SU-DHL-6 (cell line): ENCODE measurements at regions not wholly inside any gene's neighbourhood (a gene's known extent, or its start where the extent isn't known, plus 50 kb on each side); places are given as distances from the start of the nearest gene placed in this dataset.

ENCODE experiments used
- H2AFZ ChIP-seq: fragments of 200-600 bp; sonication (generic); 2 replicates; pipeline ENCODE4 v1.6.1; 2014; ENCODE audit warnings: low read depth, mild to moderate bottlenecking, moderate library complexity, mixed read lengths, antibody characterized with exemption, low read length; ENCODE audit not compliant: severe bottlenecking
- H3F3A ChIP-seq: fragments of 200-600 bp; shearing (Covaris generic); 2 replicates; pipeline ENCODE4 v1.6.0; 2016; ENCODE audit warnings: antibody characterized with exemption, mild to moderate bottlenecking; ENCODE audit not compliant: insufficient read depth
- H3K27ac ChIP-seq: fragments of 200-600 bp; sonication (generic); 2 replicates; pipeline ENCODE4 v1.5.1; 2016; ENCODE audit warnings: low read depth, mild to moderate bottlenecking, low read length, moderate library complexity, mixed read lengths
- H3K27me3 ChIP-seq: fragments of 200-600 bp; sonication (generic), shearing (Covaris generic); 2 replicates; pipeline ENCODE4 v1.6.0; 2014; ENCODE audit warnings: mild to moderate bottlenecking, low read length
- H3K36me3 ChIP-seq: fragments of 200-600 bp; sonication (generic); 2 replicates; pipeline ENCODE4 v1.6.1; 2014; ENCODE audit warnings: mild to moderate bottlenecking, low read length, mixed read lengths
- H3K4me2 ChIP-seq: fragments of 300-600, 200-600 bp; shearing (Covaris generic), sonication (generic); 2 replicates; pipeline ENCODE4 v1.6.0; 2014; ENCODE audit warnings: low read length, low read depth, mild to moderate bottlenecking; ENCODE audit not compliant: poor library complexity, severe bottlenecking
- H3K4me3 ChIP-seq: fragments of 200-600 bp; sonication (generic); 2 replicates; pipeline ENCODE4 v1.5.1; 2014; ENCODE audit warnings: antibody characterized with exemption, low read length, mild to moderate bottlenecking, mixed read lengths; ENCODE audit not compliant: insufficient read depth, poor library complexity, severe bottlenecking
- H3K79me2 ChIP-seq: fragments of 200-600 bp; sonication (generic); 2 replicates; pipeline ENCODE4 v1.6.1; 2014; ENCODE audit warnings: mild to moderate bottlenecking, low read length, moderate library complexity; ENCODE audit not compliant: insufficient read depth
- H3K9ac ChIP-seq: fragments of 200-600 bp; sonication (generic); 2 replicates; pipeline ENCODE4 v1.7.0; 2014; ENCODE audit warnings: mild to moderate bottlenecking, low read length
- H3K9me2 ChIP-seq: fragments of 200-600 bp; sonication (generic); replicated peaks from 2 replicates; pipeline ENCODE4 v1.6.1; 2014; ENCODE audit warnings: low read length; ENCODE audit not compliant: insufficient read depth
- H3K9me3 ChIP-seq: fragments of 200-600 bp; sonication (generic); 2 replicates; pipeline ENCODE4 v1.6.1; 2014; ENCODE audit warnings: low read length, mixed read lengths; ENCODE audit not compliant: insufficient read depth
- H4K20me1 ChIP-seq: fragments of 200-600 bp; sonication (generic); 2 replicates; pipeline ENCODE4 v1.6.1; 2014; ENCODE audit warnings: low read depth, mild to moderate bottlenecking, antibody characterized with exemption, low read length, moderate library complexity, mixed read lengths
- CTCF ChIP-seq: fragments of 200-600 bp; sonication (generic); IDR thresholded peaks from one replicate; pipeline ENCODE4 v1.5.1; 2017; ENCODE audit warnings: antibody characterized with exemption, mild to moderate bottlenecking, low read length, moderate library complexity; ENCODE audit not compliant: insufficient read depth, poor library complexity, severe bottlenecking
- EZH2phosphoT487 ChIP-seq: fragments of 200-600 bp; sonication (generic), shearing (Covaris generic); conservative IDR thresholded peaks from 2 replicates; pipeline ENCODE4 v1.6.1; 2018; ENCODE audit warnings: mild to moderate bottlenecking, antibody characterized with exemption, low read length, moderate library complexity, mixed read lengths

DNA sequence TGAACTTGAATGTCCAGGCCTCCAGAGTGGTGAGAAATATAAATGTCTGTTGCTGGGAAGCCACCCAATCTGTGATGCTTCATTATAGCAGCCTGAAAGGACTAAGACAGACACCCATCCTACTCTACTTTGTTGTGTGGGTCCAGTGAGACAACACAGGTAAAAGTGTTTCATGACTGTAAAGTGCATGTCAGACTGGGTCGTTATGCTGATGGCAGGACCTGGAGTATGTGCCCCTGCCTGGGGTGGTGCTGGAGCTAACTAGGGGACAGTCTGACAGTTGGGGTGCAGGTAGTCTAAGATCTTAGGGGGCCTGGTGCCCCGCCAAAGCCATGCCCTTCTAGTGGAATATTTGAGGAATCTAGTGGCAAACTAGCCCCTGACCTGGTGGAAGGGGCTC, 165.6 kb downstream of the TRIM29 start:
- TF ChIP-seq CTCF: no peak
- no peak for TF ChIP-seq EZH2phosphoT487
- H3F3A ChIP-seq: no peaks in the 10 kb centered on the region
- H3K36me3 ChIP-seq: no peaks in the 10 kb centered on the region
- no peak overlapping the region for H2AFZ ChIP-seq
- H4K20me1 ChIP-seq: no peaks in the 10 kb centered on the region
- no peaks in the 10 kb centered on the region for H3K9me3 ChIP-seq
- H3K27me3 ChIP-seq: no peaks in the 10 kb centered on the region
- H3K9me2 ChIP-seq: no peaks in the 10 kb centered on the region
- H3K9ac ChIP-seq: no peak overlapping the region
- H3K4me2 ChIP-seq: no peak overlapping the region
- H3K27ac ChIP-seq: no peak overlapping the region
- H3K4me3 ChIP-seq: no peak overlapping the region
- H3K79me2 ChIP-seq: no peaks in the 10 kb centered on the region

DNA sequence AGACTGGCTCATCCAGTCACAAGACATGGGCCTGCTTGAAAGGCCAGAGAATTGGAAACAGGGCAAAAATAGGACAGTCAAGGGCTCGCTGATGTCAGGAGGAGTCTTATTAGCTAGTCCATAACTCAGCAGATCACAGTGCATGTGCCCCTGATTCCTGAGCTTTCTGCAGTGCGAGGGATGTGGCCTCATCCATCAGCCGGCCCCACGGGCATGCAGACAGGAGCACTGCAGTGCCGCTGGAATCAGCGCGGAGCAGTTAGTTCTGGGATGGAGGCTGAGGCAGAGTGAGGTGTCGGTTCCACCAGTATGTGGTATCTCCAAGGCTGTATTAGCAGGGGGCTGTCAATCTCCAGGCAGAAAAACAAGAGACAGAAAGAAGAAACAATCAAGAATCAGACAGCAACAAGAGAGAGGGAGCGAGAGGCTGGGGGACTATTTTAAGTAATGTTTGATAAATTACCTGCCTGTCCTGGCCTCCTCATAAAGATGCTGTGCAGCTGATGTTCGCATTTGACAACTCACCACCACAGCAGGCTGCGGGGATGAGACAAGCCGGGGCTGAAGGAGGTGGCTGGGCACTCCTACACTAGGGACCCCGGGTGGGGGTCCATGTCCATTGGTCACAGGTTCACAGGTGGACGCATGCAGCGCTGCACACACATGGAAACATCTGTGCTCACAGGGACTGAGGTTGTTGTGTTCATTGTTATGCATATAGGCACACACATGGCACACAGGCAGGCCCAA, 167.2 kb downstream of the TRIM29 start:
- Histone ChIP-seq H3F3A (no peaks in the 10 kb centered on the region), H3K4me3 (no peak overlapping the region), H2AFZ (no peak overlapping the region), H4K20me1 (no peaks in the 10 kb centered on the region), H3K36me3 (no peaks in the 10 kb centered on the region), H3K79me2 (no peaks in the 10 kb centered on the region), H3K9me3 (no peaks in the 10 kb centered on the region), H3K9me2 (no peaks in the 10 kb centered on the region), H3K27me3 (no peaks in the 10 kb centered on the region), H3K27ac (no peak overlapping the region), H3K4me2 (no peak overlapping the region), H3K9ac (no peak overlapping the region)
- TF ChIP-seq CTCF (no peak), EZH2phosphoT487 (no peak)

DNA sequence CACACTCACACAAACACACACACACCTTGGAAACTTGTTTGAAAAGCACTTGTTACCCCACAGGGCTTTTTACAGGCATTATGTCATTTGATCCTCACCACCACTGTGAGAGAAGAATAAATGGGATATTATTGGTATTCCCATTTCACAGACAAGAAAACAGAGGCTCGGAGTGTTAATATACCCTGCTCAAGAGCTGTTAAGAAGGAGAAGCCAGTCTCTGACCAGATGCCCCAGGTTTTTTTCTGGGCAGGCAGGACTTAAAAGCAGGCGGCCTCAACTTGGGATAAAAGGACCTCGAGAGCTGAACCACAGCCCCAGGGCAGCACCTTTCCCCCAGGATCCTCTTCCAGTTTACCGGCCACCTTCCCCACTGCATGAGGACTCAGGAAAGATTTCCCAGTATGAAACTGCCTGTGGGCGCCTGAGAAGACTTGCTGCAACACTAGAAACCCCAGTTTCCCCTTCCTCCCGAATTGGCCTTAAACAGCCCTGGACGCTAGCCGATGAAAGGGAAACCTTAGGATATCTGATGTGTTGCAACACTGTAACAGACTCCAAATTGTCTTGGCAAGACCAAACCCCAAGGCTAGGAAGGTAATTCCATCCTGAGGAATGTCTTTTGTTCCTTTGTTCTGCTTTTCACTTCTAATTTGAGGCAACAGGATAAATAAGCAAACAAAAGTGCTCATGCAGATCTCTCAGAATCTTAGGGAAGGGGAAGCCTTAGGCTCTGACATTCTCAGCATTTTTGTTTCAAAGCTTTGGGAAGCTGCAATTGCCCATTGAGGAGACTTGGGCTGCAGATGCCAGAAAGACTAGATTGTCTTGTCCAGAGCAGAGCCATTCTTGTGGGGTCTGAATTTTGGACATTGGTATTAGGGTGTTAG, 173.5 kb downstream of the TRIM29 start:
- no peak overlapping the region for H3K27ac ChIP-seq

More for the DNA sequence above, 173.5 kb downstream of the TRIM29 start:
- no peak for TF ChIP-seq CTCF
- Histone ChIP-seq H3F3A (no peaks in the 10 kb centered on the region), H4K20me1 (no peaks in the 10 kb centered on the region), H3K9ac (no peak overlapping the region), H3K4me2 (no peak overlapping the region), H3K9me2 (no peaks in the 10 kb centered on the region), H3K27me3 (no peaks in the 10 kb centered on the region; the same call in 1 of the 2 replicates), H3K36me3 (no peaks in the 10 kb centered on the region), H3K79me2 (no peaks in the 10 kb centered on the region), H2AFZ (no peak overlapping the region), H3K9me3 (no peaks in the 10 kb centered on the region), H3K4me3 (no peak overlapping the region)
